ENCODE measurements at regions not wholly inside any gene's neighbourhood (a gene's known extent, or its start where the extent isn't known, plus 50 kb on each side); places are given as distances from the start of the nearest gene placed in this dataset.

GRCh38 chr12:68479896-68480291 is 130.8 kb upstream of the RAP1B start:
- Histone ChIP-seq H3K9ac (ENCODE audit: extremely low read depth, low read length, poor library complexity, severe bottlenecking) (no peak overlapping the region), H3K9me3 (ENCODE audit: control insufficient read depth, low read length) (peaks cover 6% of the 10 kb centered on the region), H3K36me3 (ENCODE audit: control insufficient read depth, insufficient read depth, low read length) (no peaks in the 10 kb centered on the region), H3K4me3 (ENCODE audit: low read length) (no peak overlapping the region), H3K27me3 (ENCODE audit: control insufficient read depth, insufficient read depth, low read length, poor library complexity, severe bottlenecking) (no peaks in the 10 kb centered on the region), H3K4me1 (ENCODE audit: control insufficient read depth, insufficient read depth, low read length) (no peaks in the 10 kb centered on the region), H3K27ac (ENCODE audit: low read depth, low read length) (no peak overlapping the region)
- Mint-ChIP-seq H3K9me3 (peaks cover 9% of the 10 kb centered on the region), H3K36me3 (ENCODE audit: low read depth) (no peaks in the 10 kb centered on the region), H3K4me3 (no peak overlapping the region), H3K27ac (no peak overlapping the region), H3K4me1 (peaks cover 6% of the 10 kb centered on the region), H3K27me3 (ENCODE audit: insufficient read depth) (no peaks in the 10 kb centered on the region)
- TF ChIP-seq, protein P1, sequence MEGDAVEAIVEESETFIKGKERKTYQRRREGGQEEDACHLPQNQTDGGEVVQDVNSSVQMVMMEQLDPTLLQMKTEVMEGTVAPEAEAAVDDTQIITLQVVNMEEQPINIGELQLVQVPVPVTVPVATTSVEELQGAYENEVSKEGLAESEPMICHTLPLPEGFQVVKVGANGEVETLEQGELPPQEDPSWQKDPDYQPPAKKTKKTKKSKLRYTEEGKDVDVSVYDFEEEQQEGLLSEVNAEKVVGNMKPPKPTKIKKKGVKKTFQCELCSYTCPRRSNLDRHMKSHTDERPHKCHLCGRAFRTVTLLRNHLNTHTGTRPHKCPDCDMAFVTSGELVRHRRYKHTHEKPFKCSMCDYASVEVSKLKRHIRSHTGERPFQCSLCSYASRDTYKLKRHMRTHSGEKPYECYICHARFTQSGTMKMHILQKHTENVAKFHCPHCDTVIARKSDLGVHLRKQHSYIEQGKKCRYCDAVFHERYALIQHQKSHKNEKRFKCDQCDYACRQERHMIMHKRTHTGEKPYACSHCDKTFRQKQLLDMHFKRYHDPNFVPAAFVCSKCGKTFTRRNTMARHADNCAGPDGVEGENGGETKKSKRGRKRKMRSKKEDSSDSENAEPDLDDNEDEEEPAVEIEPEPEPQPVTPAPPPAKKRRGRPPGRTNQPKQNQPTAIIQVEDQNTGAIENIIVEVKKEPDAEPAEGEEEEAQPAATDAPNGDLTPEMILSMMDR (conservative IDR thresholded peaks at IDR 0.05) = no peak
- DNase-seq = no peak
- WGBS, 2 experiments (ENCODE audit: insufficient coverage in 1 of 2, insufficient read length in 1 of 2) = 75 to 91% methylated on average over 2 of the region's 2 CpGs

- peaks cover 9% of the 10 kb centered on the region for H3K9me3 Mint-ChIP-seq
These were observed 130.2 kb upstream of the RAP1B start for GRCh38 chr12:68480526-68480925.

GRCh38 chr12:68481181-68481941 is 129.3 kb upstream of the RAP1B start:
- Histone ChIP-seq H3K9me3 (ENCODE audit: control insufficient read depth, low read length) (peaks cover 6% of the 10 kb centered on the region), H3K4me3 (ENCODE audit: low read length) (no peak overlapping the region), H3K4me1 (ENCODE audit: control insufficient read depth, insufficient read depth, low read length) (no peaks in the 10 kb centered on the region), H3K9ac (ENCODE audit: extremely low read depth, low read length, poor library complexity, severe bottlenecking) (no peak overlapping the region), H3K27ac (ENCODE audit: low read depth, low read length) (no peak overlapping the region), H3K36me3 (ENCODE audit: control insufficient read depth, insufficient read depth, low read length) (no peaks in the 10 kb centered on the region), H3K27me3 (ENCODE audit: control insufficient read depth, insufficient read depth, low read length, poor library complexity, severe bottlenecking) (no peaks in the 10 kb centered on the region)
- Mint-ChIP-seq H3K36me3 (ENCODE audit: low read depth) (no peaks in the 10 kb centered on the region), H3K4me3 (no peak overlapping the region), H3K9me3 (peaks cover 9% of the 10 kb centered on the region), H3K27ac (no peak overlapping the region), H3K27me3 (ENCODE audit: insufficient read depth) (no peaks in the 10 kb centered on the region), H3K4me1 (peaks cover 6% of the 10 kb centered on the region)
- DNase-seq = no peak
- TF ChIP-seq, protein P1 (conservative IDR thresholded peaks at IDR 0.05) = no peak
- WGBS, 2 experiments (ENCODE audit: insufficient coverage in 1 of 2, insufficient read length in 1 of 2) = 91 to 98% methylated on average over 4 to 7 of the region's 7 CpGs

More at GRCh38 chr12:68480526-68480925, 130.2 kb upstream of the RAP1B start:
- Histone ChIP-seq H3K4me3 (ENCODE audit: low read length) (no peak overlapping the region), H3K36me3 (ENCODE audit: control insufficient read depth, insufficient read depth, low read length) (no peaks in the 10 kb centered on the region), H3K9ac (ENCODE audit: extremely low read depth, low read length, poor library complexity, severe bottlenecking) (no peak overlapping the region), H3K4me1 (ENCODE audit: control insufficient read depth, insufficient read depth, low read length) (no peaks in the 10 kb centered on the region), H3K9me3 (ENCODE audit: control insufficient read depth, low read length) (peaks cover 6% of the 10 kb centered on the region), H3K27ac (ENCODE audit: low read depth, low read length) (no peak overlapping the region), H3K27me3 (ENCODE audit: control insufficient read depth, insufficient read depth, low read length, poor library complexity, severe bottlenecking) (no peaks in the 10 kb centered on the region)
- TF ChIP-seq, protein P1 (conservative IDR thresholded peaks at IDR 0.05) = no peak
- no peak for DNase-seq
- Mint-ChIP-seq H3K27ac (no peak overlapping the region), H3K4me3 (no peak overlapping the region), H3K27me3 (ENCODE audit: insufficient read depth) (no peaks in the 10 kb centered on the region), H3K36me3 (ENCODE audit: low read depth) (no peaks in the 10 kb centered on the region), H3K4me1 (peaks cover 6% of the 10 kb centered on the region)
